Lower leg skin (tissue), 4 donors: ENCODE measurements at regions not wholly inside any gene's neighbourhood (a gene's known extent, or its start where the extent isn't known, plus 50 kb on each side); places are given as distances from the start of the nearest gene placed in this dataset.
A peak's percentile ranks its signal among the peaks of the same experiment; 100 is the strongest.

Experiments
- DNase-seq, 2 donors: peaks; one replicate each; pipeline ENCODE4 v3.0.0-alpha.2; 2019; ENCODE audit warnings: low spot score in 2 of 2
- H3K4me3 ChIP-seq: fragments of 200-600 bp; sonication (generic); 2 replicates; pipeline ENCODE4 v1.5.1; 2017; ENCODE audit warnings: mild to moderate bottlenecking, low read depth; ENCODE audit not compliant: poor library complexity, severe bottlenecking
- POLR2A ChIP-seq, 2 donors: fragments of 450-650 bp; IDR thresholded peaks; one replicate each; pipeline ENCODE4 v1.6.1; 2016 to 2017; ENCODE audit warnings: antibody characterized with exemption in 2 of 2, mild to moderate bottlenecking in 1 of 2, moderate library complexity in 1 of 2
- WGBS, 2 donors: methylation state at CpG; one replicate each; pipeline ENCODE4 v1.1.5; 2018; 5-methylcytosine and 5-hydroxymethylcytosine counted together
- intact Hi-C: fragments of 100-400 bp; cut with DNase I; formaldehyde crosslinking; loops from one replicate; pipeline ENCODE4 v1.15.0; 2023; ENCODE audit warnings: low total_unique reads
- TF ChIP-seq, protein P1 (sequence below), 3 donors: fragments of 450-650 bp; IDR thresholded peaks; one replicate each; pipeline ENCODE4 v1.5.1; 2016; ENCODE audit warnings: antibody characterized with exemption in 3 of 3, mild to moderate bottlenecking in 3 of 3, moderate library complexity in 2 of 3

DNA sequence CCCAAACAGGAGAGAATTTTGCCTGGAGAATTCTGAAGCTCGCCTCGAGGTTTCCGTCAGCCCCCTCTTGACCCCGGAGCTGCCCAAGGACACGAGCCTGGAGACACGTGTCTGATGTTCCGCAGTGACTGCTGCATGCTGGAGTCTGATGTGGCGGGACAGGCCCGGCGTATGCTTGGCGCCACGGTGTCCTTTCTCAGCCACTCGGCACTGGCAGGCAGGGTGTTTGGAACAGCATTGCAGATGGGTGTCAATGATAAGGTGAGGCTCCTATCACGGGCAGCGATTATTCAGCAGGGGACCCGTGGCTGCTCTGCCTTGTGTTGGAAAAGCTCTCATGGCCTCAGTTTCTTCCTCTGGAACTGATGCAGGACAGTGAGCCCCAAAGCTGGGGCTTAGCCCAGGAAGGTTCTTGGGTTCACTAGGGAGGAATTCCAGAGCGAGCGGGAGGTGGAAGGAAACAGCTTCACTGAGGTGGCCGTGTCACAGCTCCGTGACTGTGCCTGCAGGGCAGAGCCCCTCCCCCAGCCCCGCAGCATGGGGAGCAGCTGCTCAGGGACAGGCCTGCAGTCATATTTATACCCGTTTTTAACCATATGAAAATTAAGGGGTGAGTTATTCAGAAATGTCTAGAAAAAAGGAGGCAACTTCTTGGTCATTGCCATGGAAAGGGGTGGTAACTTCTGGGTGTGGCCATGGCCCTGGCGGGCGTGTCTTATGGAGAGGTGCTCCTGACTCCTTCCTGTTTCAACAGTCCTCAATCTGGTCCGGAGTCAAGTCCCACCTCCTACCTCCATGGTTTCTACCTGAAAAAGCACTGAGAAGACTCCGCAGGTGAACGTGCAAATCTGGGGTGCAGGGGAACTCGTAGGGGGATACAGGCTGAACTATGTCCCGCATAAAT is 123.4 kb downstream of the SIK1 start:
- intact Hi-C loops: no loop called here
- H3K4me3 ChIP-seq: no peak overlapping the region
- TF ChIP-seq, protein P1, sequence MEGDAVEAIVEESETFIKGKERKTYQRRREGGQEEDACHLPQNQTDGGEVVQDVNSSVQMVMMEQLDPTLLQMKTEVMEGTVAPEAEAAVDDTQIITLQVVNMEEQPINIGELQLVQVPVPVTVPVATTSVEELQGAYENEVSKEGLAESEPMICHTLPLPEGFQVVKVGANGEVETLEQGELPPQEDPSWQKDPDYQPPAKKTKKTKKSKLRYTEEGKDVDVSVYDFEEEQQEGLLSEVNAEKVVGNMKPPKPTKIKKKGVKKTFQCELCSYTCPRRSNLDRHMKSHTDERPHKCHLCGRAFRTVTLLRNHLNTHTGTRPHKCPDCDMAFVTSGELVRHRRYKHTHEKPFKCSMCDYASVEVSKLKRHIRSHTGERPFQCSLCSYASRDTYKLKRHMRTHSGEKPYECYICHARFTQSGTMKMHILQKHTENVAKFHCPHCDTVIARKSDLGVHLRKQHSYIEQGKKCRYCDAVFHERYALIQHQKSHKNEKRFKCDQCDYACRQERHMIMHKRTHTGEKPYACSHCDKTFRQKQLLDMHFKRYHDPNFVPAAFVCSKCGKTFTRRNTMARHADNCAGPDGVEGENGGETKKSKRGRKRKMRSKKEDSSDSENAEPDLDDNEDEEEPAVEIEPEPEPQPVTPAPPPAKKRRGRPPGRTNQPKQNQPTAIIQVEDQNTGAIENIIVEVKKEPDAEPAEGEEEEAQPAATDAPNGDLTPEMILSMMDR (IDR thresholded peaks at IDR 0.05): no peak
- no peak for TF ChIP-seq POLR2A (IDR thresholded peaks at IDR 0.05)
- DNase-seq: no peak
- 58% methylated on average over 28 to 29 of the region's 29 CpGs for WGBS, 2 donors

DNA sequence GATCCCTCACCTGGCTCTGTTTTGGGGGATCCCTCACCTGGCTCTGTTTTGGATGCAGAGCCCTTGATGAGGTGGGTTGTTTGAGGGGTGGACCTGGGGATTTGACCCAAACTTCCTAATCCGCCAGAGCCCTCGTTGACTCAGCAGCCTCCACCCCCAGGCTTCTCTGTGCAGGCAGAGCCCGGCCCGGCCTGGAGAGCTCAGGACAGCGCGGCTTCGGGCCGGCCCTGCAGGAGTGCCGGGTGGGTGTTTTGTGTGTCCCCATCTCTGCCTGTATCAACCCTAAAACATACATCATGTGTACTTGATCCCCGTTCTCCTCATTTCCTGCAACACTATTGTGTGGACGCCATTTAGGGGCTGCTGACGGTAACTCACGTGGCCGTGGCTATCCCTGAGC is 124.2 kb downstream of the SIK1 start:
- intact Hi-C loops: no loop called here
- no peak for TF ChIP-seq POLR2A (IDR thresholded peaks at IDR 0.05)
- TF ChIP-seq, protein P1 (IDR thresholded peaks at IDR 0.05): no peak
- 71 to 78% methylated on average over 13 to 14 of the region's 14 CpGs for WGBS, 2 donors
- no peak for DNase-seq
- no peak overlapping the region for H3K4me3 ChIP-seq

DNA sequence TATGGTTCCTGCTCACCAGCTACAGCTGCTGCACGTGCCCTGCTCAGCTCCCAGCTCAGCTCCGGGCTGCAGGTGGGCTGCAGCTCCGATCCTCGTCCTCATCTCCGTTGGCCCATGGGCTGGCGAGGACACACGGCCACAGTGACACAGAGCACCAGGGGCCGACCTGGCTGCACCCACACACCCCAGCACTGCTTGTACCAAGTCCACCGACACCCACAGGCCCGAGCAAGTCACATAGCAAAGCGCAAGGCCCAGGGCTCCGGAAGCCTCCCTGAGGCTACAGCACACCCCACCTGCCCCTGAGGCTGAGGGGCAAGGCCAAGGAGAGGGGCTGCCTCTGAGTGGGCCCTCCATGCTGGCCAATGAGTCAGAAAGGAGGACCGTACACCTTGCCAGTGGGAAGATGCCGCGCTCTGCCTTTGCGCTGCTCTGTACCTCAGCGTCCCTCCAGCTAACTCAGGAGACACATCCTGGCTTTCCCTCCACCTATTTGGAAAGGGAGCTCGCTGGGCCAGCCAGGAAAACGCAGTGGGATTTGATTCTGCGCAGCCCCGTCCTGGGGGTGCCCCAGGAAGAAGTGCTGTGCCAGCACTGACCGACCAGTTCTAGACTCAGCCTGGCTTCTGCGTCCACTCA is 124.8 kb downstream of the SIK1 start:
- 83 to 96% methylated on average over 20 to 21 of the region's 23 CpGs for WGBS, 2 donors
- TF ChIP-seq, protein P1 (IDR thresholded peaks at IDR 0.05): no peak
- TF ChIP-seq POLR2A (IDR thresholded peaks at IDR 0.05): no peak
- intact Hi-C loops: no loop called here
- no peak overlapping the region for H3K4me3 ChIP-seq
- no peak for DNase-seq

DNA sequence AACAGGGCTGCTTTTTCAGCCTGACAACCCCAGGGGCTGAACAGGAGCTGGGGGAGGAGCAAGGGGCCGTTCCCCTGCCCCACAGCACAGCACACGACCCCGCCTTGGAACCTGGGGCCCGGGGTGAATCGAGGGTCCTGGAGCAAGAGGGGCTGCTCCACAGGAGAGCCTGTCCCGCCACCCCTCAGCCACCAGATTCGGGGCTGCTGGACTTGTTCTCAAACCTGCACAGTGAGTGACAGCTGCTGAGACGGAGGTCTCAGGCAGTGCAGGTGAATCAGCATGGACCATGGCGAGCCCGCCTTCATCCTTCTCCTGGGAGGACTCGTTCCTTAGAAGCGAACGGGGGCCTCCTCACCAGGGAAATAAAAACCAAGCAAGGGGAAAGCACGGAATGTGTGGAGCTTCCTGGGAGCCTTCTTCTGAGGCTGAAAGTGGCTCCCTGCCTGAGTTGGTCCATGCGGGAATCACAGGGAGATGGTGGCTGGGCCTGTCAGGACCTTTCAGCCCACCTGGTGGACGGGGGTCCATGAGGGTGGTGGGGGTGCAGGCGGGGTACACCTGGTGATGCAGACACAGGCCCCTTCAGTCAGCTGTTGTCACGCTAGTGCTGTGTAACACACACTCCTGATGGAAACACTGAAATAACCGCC is 125.4 kb downstream of the SIK1 start:
- DNase-seq: no peak
- H3K4me3 ChIP-seq: no peak overlapping the region
- TF ChIP-seq, protein P1 (IDR thresholded peaks at IDR 0.05): no peak
- TF ChIP-seq POLR2A (IDR thresholded peaks at IDR 0.05): no peak
- intact Hi-C loops: no loop called here
- 36 to 70% methylated on average over 14 to 17 of the region's 19 CpGs for WGBS, 2 donors

DNA sequence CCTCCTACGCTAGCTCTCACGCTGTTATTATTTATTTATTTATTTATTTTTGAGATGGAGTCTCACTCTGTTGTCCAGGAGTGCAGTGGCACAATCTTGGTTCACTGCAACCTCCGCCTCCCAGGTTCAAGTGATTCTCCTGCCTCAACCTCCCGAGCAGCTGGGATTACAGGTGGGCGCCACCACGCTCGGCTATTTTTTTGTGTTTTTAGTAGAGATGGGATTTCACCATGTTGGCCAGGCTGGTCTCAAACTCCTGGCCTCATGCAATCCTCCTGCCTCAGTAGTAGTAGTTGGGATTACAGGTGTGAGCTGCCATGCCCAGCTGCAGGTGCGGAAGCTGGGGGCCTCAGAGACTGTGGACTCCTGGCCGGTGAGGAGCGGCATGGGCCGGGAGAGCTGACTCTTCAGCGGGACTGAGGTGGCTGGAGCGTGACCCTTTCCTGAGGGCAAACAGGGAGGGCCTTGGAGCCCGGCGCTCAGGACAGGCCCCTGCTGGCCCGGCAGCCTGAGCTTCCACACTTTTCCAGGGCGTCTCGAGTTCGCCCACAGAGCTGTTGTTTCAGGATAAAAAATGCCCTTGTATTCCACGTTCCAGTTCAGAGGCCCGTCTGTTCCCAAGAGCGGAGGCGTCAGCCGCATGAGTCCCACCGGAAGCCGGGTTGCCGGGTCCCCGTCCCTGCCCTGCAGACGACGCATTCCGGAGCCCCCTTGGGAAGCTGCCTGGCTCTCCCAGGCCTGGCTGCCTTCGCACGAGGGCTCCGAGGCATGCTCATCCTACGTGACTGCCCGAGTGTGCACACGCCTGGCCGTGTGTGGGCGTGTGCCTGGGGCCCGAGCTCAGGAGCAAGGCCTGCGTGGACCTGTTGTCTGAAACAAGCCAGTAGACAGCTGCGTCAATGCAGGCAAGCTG is 126.2 kb downstream of the SIK1 start:
- peak in 1 of 2 donors; percentile 63 for DNase-seq
- 52 to 77% methylated on average over 16 to 40 of the region's 42 CpGs for WGBS, 2 donors
- TF ChIP-seq, protein P1 (IDR thresholded peaks at IDR 0.05): no peak
- TF ChIP-seq POLR2A (IDR thresholded peaks at IDR 0.05): no peak
- no peak overlapping the region for H3K4me3 ChIP-seq
- intact Hi-C loops: no loop called here
